Bronchial epithelial cell (primary cell): ENCODE measurements at regions not wholly inside any gene's neighbourhood (a gene's known extent, or its start where the extent isn't known, plus 50 kb on each side); places are given as distances from the start of the nearest gene placed in this dataset.

Experiments
- DNase-seq: peaks from one replicate; pipeline ENCODE4 v3.0.0-alpha.2; 2010; ENCODE audit warnings: low read depth
- FAIRE-seq: peaks from 2 replicates; lab custom pipeline; 2011; peaks lifted over from hg19 to GRCh38; lab: Jason Lieb, UNC
- H3K27me3 ChIP-seq: 2 replicates; pipeline ENCODE4 v1.5.1; 2011; ENCODE audit warnings: low read length; ENCODE audit not compliant: control insufficient read depth, insufficient read depth
- H3K36me3 ChIP-seq: 2 replicates; pipeline ENCODE4 v1.5.1; 2011; ENCODE audit warnings: low read length; ENCODE audit not compliant: control insufficient read depth, insufficient read depth
- H3K4me3 ChIP-seq: 2 replicates; pipeline ENCODE4 v1.5.1; 2011; ENCODE audit warnings: mild to moderate bottlenecking, low read depth, low read length, control low read depth
- CTCF ChIP-seq: IDR thresholded peaks from 2 replicates; pipeline ENCODE4 v1.5.1; 2011; ENCODE audit warnings: mild to moderate bottlenecking, moderate library complexity, low read length, control low read depth, inconsistent platforms; ENCODE audit not compliant: insufficient read depth, severe bottlenecking

- TF ChIP-seq CTCF = no peak
- FAIRE-seq (no peak), DNase-seq (no peak)
These were observed 128.0 kb upstream of the FBXO11 start for GRCh38 chr2:48034295-48034694.

GRCh38 chr2:48036312-48036711 is 130.0 kb upstream of the FBXO11 start:
- Histone ChIP-seq H3K4me3 (no peak overlapping the region), H3K36me3 (no peaks in the 10 kb centered on the region), H3K27me3 (no peaks in the 10 kb centered on the region)
- no peak for TF ChIP-seq CTCF
- no peak for DNase-seq
- no peak for FAIRE-seq

More at GRCh38 chr2:48034295-48034694, 128.0 kb upstream of the FBXO11 start:
- H3K4me3 ChIP-seq = no peak overlapping the region
- H3K27me3 ChIP-seq = no peaks in the 10 kb centered on the region
- no peaks in the 10 kb centered on the region for H3K36me3 ChIP-seq

- DNase-seq = no peak
- Histone ChIP-seq H3K27me3 (no peaks in the 10 kb centered on the region), H3K36me3 (no peaks in the 10 kb centered on the region), H3K4me3 (no peak overlapping the region)
- no peak for TF ChIP-seq CTCF
- no peak for FAIRE-seq
These were observed 133.1 kb upstream of the FBXO11 start for GRCh38 chr2:48039209-48039990.

GRCh38 chr2:48043131-48043700 is 136.9 kb upstream of the FBXO11 start:
- no peak for TF ChIP-seq CTCF
- DNase-seq (no peak), FAIRE-seq (no peak)

GRCh38 chr2:48043746-48044145 is 137.4 kb upstream of the FBXO11 start:
- FAIRE-seq = no peak
- Histone ChIP-seq H3K27me3 (no peaks in the 10 kb centered on the region), H3K36me3 (no peaks in the 10 kb centered on the region), H3K4me3 (no peak overlapping the region)
- no peak for TF ChIP-seq CTCF
- DNase-seq = no peak

More at GRCh38 chr2:48043131-48043700, 136.9 kb upstream of the FBXO11 start:
- no peak overlapping the region for H3K4me3 ChIP-seq
- H3K27me3 ChIP-seq = no peaks in the 10 kb centered on the region
- H3K36me3 ChIP-seq = no peaks in the 10 kb centered on the region

GRCh38 chr2:48045613-48046012 is 139.3 kb upstream of the FBXO11 start:
- Histone ChIP-seq H3K4me3 (no peak overlapping the region), H3K27me3 (no peaks in the 10 kb centered on the region), H3K36me3 (no peaks in the 10 kb centered on the region)
- no peak for TF ChIP-seq CTCF
- no peak for DNase-seq
- no peak for FAIRE-seq
